Testis (tissue), 2 donors: ENCODE measurements at regions not wholly inside any gene's neighbourhood (a gene's known extent, or its start where the extent isn't known, plus 50 kb on each side); places are given as distances from the start of the nearest gene placed in this dataset.

Source experiments
- CTCF ChIP-seq, 3 experiments: fragments of 450-650 bp in 2 of 3; fragments of 200-600 bp in 1 of 3; sonication (generic) in 1 of 3; IDR thresholded peaks; one replicate each; pipeline ENCODE4 v1.5.1; 2016 to 2019; ENCODE audit warnings: antibody characterized with exemption in 3 of 3, mild to moderate bottlenecking in 2 of 3, moderate library complexity in 1 of 3
- POLR2A ChIP-seq: fragments of 450-650 bp; IDR thresholded peaks from one replicate; pipeline ENCODE4 v1.6.1; 2017; ENCODE audit warnings: antibody characterized with exemption, mild to moderate bottlenecking, moderate library complexity

- no peak for TF ChIP-seq POLR2A
- no peak for TF ChIP-seq CTCF (IDR thresholded peaks at IDR 0.05)
These were observed 158.8 kb upstream of the KRR1 start for GRCh38 chr12:75670216-75670615.
